ENCODE measurements at regions not wholly inside any gene's neighbourhood (a gene's known extent, or its start where the extent isn't known, plus 50 kb on each side); places are given as distances from the start of the nearest gene placed in this dataset.

DNA sequence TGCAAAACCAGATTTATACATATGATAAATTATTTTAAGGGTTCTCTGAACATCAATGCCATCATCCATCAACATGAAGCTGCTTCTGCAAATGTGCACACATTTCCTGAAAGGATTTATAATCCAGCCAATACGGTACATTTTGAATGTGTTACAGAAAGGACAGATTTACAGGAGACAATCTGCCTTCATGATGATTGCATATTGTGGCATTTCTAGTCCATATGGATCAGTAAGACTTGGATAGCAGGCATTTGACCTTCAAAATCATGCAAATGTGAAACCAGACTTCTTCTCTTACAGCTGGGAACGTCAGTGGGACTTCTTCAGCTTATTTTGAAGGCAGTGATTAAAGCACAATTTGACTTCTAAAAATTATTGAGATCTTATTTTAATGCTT, 217.3 kb upstream of the GK2 start:
- no peak for DNase-seq
- intact Hi-C loops (cut with DNase I) = loop anchor here (5.0 to 10.0 kb wide), 2 partner anchors 199 to 447 kb away; partner anchors contain the start of gene ANTXR2
- Histone ChIP-seq H3K36me3 (no peaks in the 10 kb centered on the region), H3K9me3 (no peaks in the 10 kb centered on the region), H3K4me1 (peaks cover 0 to 65% (median 34%) of the 10 kb centered on the region in 4 donors), H3K4me3 (no peak overlapping the region), H3K27ac (peak overlapping the region in 3 of 4 donors; percentile 73 to 82 (median 78)), H3K27me3 (no peaks in the 10 kb centered on the region)
- no peak for TF ChIP-seq EP300 (IDR thresholded peaks at IDR 0.05)
- WGBS, 2 donors = 54 to 79% methylated on average over 2 of the region's 2 CpGs

DNA sequence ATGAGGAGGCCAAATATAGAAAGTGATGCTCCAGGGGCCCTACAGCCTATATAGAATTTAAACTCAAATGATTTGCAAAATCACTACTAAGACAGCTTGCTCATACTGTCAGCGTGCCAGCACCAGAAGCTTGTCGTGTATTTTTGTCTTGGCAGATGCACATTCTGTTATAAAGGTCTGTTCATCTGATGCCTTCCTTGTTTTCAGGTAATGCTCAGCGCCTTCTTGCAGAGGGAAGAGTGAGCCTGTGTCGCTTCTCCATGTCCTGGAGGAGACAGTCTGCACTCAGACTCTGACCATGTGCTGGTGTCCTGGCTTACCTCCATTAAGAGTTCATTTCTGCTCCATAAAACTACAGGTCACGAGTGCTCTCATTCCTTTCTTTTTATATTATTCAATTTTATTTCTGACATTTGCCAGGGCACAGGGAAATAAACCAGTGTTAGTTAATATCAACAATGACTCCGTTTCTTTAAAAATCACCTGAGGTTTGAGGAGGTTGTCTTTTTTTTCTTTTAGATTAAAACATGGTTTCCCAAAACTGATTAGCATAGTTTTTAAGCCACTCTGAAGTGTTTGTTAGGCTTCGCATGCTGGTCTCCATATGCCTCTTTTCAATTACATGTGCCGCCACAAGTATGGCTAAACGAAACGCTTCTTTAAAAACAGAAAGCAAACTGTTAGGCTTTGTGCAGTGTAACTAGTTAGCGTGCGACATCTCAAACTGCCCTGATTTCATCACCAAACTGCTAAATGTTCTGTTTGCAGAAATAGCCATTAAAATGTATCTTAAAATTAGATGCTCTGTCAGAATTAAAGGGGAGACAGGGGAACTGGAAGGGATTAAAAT, 215.2 kb upstream of the GK2 start:
- Histone ChIP-seq H3K27ac (peak overlapping the region; percentile 73 to 82 (median 78)), H3K36me3 (no peaks in the 10 kb centered on the region), H3K9me3 (no peaks in the 10 kb centered on the region), H3K4me1 (peaks cover 0 to 59% (median 36%) of the 10 kb centered on the region in 4 donors), H3K27me3 (no peaks in the 10 kb centered on the region), H3K4me3 (peak overlapping the region in 3 of 4 donors; percentile 20 to 37 (median 30))
- TF ChIP-seq EP300 (IDR thresholded peaks at IDR 0.05) (peak in 3 of 4 donors; percentile 70 to 85 (median 73)), POLR2A (IDR thresholded peaks at IDR 0.05) (no peak), POLR2AphosphoS5 (IDR thresholded peaks at IDR 0.05) (peak; percentile 69 to 90 (median 86))
- intact Hi-C loops (cut with DNase I) = loop anchor here (10.0 kb wide), 1 partner anchor 202 kb away; no protein-coding TSS in a partner anchor
- WGBS, 2 donors = 77% methylated on average over 12 of the region's 12 CpGs
- DNase-seq = peak; percentile 73

DNA sequence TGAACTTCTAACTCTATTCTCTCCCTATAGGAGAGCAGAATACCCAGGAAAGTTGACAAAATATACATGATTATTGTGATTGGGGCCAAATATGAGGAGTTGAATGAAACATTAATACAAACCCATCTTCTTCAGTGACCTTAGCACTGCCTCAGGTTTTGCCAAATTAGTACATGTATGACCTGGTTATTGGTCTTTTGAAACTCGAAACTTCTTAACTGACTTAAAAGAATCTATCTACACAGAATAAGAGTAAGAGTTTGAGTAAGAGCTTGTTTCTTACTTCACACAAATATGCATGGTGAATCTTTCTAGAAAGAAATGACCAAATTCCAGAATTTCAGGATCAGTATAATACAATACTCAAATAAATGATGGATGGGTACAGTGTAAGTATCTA, 213.0 kb upstream of the GK2 start:
- no peak overlapping the region for H3K27ac ChIP-seq
- TF ChIP-seq EP300 (IDR thresholded peaks at IDR 0.05) (no peak), POLR2A (IDR thresholded peaks at IDR 0.05) (no peak), CTCF (IDR thresholded peaks at IDR 0.05) (no peak), POLR2AphosphoS5 (IDR thresholded peaks at IDR 0.05) (no peak)
- intact Hi-C loops (cut with DNase I) = loop anchor here (10.0 kb wide), 1 partner anchor 204 kb away; no protein-coding TSS in a partner anchor
- no peaks in the 10 kb centered on the region for H3K27me3 ChIP-seq
- peaks cover 0 to 44% (median 31%) of the 10 kb centered on the region in 4 donors for H3K4me1 ChIP-seq
- DNase-seq = no peak
- no peak overlapping the region for H3K4me3 ChIP-seq
- H3K9me3 ChIP-seq = no peaks in the 10 kb centered on the region
- 84 to 88% methylated on average over 1 of the region's 1 CpG for WGBS, 2 donors
- H3K36me3 ChIP-seq = no peaks in the 10 kb centered on the region

- H3K4me1 ChIP-seq = peaks cover 0 to 40% (median 29%) of the 10 kb centered on the region in 4 donors
- no peaks in the 10 kb centered on the region for H3K9me3 ChIP-seq
- DNase-seq = no peak
- H3K27me3 ChIP-seq = no peaks in the 10 kb centered on the region
- intact Hi-C loops (cut with DNase I) = loop anchor here (10.0 kb wide), 1 partner anchor 204 kb away; no protein-coding TSS in a partner anchor
- no peak overlapping the region for H3K4me3 ChIP-seq
- no peak overlapping the region for H3K27ac ChIP-seq
- TF ChIP-seq EP300 (IDR thresholded peaks at IDR 0.05) (no peak), CTCF (IDR thresholded peaks at IDR 0.05) (no peak), POLR2AphosphoS5 (IDR thresholded peaks at IDR 0.05) (no peak), POLR2A (IDR thresholded peaks at IDR 0.05) (no peak)
- H3K36me3 ChIP-seq = no peaks in the 10 kb centered on the region
Observed at GRCh38 chr4:79620617-79621016, 212.6 kb upstream of the GK2 start.

DNA sequence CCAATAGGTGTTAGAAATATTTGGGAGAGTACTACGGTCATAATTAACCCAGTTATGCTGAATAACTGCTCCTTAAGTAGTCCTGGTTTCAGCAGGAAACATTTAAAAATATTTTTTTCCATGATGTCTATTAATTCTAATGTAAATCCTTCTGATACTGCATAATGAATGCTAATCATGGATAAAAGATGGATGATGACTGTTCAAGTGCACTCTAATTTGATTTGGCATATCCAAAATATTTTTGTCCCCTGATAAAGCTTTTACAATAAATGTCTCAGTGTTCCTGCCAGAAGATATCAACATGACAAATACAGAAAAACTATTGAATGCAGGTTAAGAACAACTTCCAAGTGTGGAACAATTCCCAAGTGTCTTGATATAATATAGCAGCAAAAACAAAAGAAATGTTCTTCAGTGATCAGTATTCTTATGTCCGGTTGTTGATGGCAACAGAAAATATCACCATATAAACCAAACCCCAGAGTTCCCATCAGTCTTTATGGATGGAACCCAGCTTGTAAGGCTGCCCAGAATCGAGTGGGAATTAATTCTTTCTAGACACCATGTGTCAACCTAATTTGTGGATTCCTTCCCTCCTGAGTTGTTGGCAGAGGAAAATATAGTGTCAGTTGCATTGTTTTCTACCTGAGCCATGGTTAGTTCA, 205.4 kb upstream of the GK2 start:
- intact Hi-C loops (cut with DNase I) = no loop called here
- H3K27ac ChIP-seq = no peak overlapping the region
- DNase-seq = no peak

More for the DNA sequence above, 205.4 kb upstream of the GK2 start:
- peaks cover 0 to 10% (median 5%) of the 10 kb centered on the region in 4 donors for H3K4me1 ChIP-seq
- H3K9me3 ChIP-seq = no peaks in the 10 kb centered on the region
- TF ChIP-seq POLR2A (IDR thresholded peaks at IDR 0.05) (no peak), POLR2AphosphoS5 (IDR thresholded peaks at IDR 0.05) (no peak), EP300 (IDR thresholded peaks at IDR 0.05) (no peak), CTCF (IDR thresholded peaks at IDR 0.05) (no peak)
- H3K36me3 ChIP-seq = no peaks in the 10 kb centered on the region
- H3K27me3 ChIP-seq = no peaks in the 10 kb centered on the region
- H3K4me3 ChIP-seq = no peak overlapping the region
- 79 to 86% methylated on average over 3 of the region's 3 CpGs for WGBS, 2 donors

All from sigmoid colon (tissue), 6 donors.